GM23338 (cell line): ENCODE measurements at regions not wholly inside any gene's neighbourhood (a gene's known extent, or its start where the extent isn't known, plus 50 kb on each side); places are given as distances from the start of the nearest gene placed in this dataset.
A peak's percentile ranks its signal among the peaks of the same experiment; 100 is the strongest.

Experiments
- ATAC-seq: fragments of 200-7000 bp; cut with Tn5 transposase; 3 replicates; pipeline ENCODE4 v1.9.1; 2020
- DNase-seq: peaks from one replicate; pipeline ENCODE4 v3.0.0-alpha.2; 2015; ENCODE audit warnings: low spot score
- H2AFZ ChIP-seq: fragments of 200-600 bp; sonication (generic); 2 replicates; pipeline ENCODE4 v1.8.0; 2016; ENCODE audit warnings: antibody characterized with exemption, mild to moderate bottlenecking, moderate library complexity
- H3F3A ChIP-seq: fragments of 200-600 bp; sonication (generic); replicated peaks from 2 replicates; pipeline ENCODE4 v1.8.0; 2017; ENCODE audit warnings: antibody characterized with exemption, mixed run types, low read depth
- H3K27ac ChIP-seq: fragments of 200-600 bp; sonication (generic); 2 replicates; pipeline ENCODE4 v1.6.1; 2016; ENCODE audit warnings: low read depth
- H3K27me3 ChIP-seq: fragments of 200-600 bp; sonication (generic); 2 replicates; pipeline ENCODE4 v1.8.0; 2016; ENCODE audit warnings: mild to moderate bottlenecking, mixed run types, moderate library complexity; ENCODE audit not compliant: insufficient read depth
- H3K36me3 ChIP-seq: fragments of 200-600 bp; sonication (generic); 2 replicates; pipeline ENCODE4 v1.8.0; 2016; ENCODE audit warnings: mild to moderate bottlenecking; ENCODE audit not compliant: insufficient read depth
- H3K4me1 ChIP-seq: fragments of 200-600 bp; sonication (generic); 2 replicates; pipeline ENCODE4 v1.8.0; 2016; ENCODE audit warnings: mild to moderate bottlenecking, moderate library complexity; ENCODE audit not compliant: insufficient read depth
- H3K4me2 ChIP-seq: fragments of 200-600 bp; sonication (generic); 2 replicates; pipeline ENCODE4 v1.7.1; 2017; ENCODE audit warnings: mixed run types
- H3K4me3 ChIP-seq: fragments of 200-600 bp; sonication (generic); 2 replicates; pipeline ENCODE4 v1.6.1; 2016; ENCODE audit warnings: mixed run types
- H3K79me2 ChIP-seq: fragments of 200-600 bp; sonication (generic); replicated peaks from 2 replicates; pipeline ENCODE4 v1.8.0; 2017; ENCODE audit warnings: mild to moderate bottlenecking; ENCODE audit not compliant: insufficient read depth
- H3K9me2 ChIP-seq: fragments of 200-600 bp; sonication (generic); 2 replicates; pipeline ENCODE4 v1.8.0; 2017; ENCODE audit not compliant: insufficient read depth
- H4K20me1 ChIP-seq: fragments of 200-600 bp; sonication (generic); replicated peaks from 2 replicates; pipeline ENCODE4 v1.8.0; 2017; ENCODE audit warnings: mild to moderate bottlenecking; ENCODE audit not compliant: insufficient read depth
- H3K27ac Mint-ChIP-seq: 2 replicates; pipeline ENCODE4 v1.8.0; 2020; ENCODE audit warnings: inconsistent platforms, mild to moderate bottlenecking, moderate library complexity, mixed read lengths
- H3K27me3 Mint-ChIP-seq: 3 replicates; pipeline ENCODE4 v1.8.0; 2022; ENCODE audit warnings: low read depth, mild to moderate bottlenecking, moderate library complexity, mixed read lengths, inconsistent platforms; ENCODE audit not compliant: insufficient read depth, poor library complexity
- H3K36me3 Mint-ChIP-seq: 3 replicates; pipeline ENCODE4 v1.8.0; 2021; ENCODE audit warnings: low read depth, mild to moderate bottlenecking, inconsistent platforms, moderate library complexity, mixed read lengths
- H3K4me1 Mint-ChIP-seq: 3 replicates; pipeline ENCODE4 v1.8.0; 2020; ENCODE audit warnings: mild to moderate bottlenecking, inconsistent platforms, mixed read lengths
- H3K4me3 Mint-ChIP-seq: 3 replicates; pipeline ENCODE4 v1.8.0; 2021; ENCODE audit warnings: moderate library complexity, mild to moderate bottlenecking, inconsistent platforms, mixed read lengths
- H3K9me3 Mint-ChIP-seq: 3 replicates; pipeline ENCODE4 v1.8.0; 2020; ENCODE audit warnings: moderate library complexity, mild to moderate bottlenecking, inconsistent platforms, mixed read lengths
- EZH2 ChIP-seq: fragments of 200-600 bp; sonication (generic); IDR thresholded peaks from one replicate; pipeline ENCODE4 v1.8.0; 2017; ENCODE audit warnings: antibody characterized with exemption, mild to moderate bottlenecking, low read depth; ENCODE audit not compliant: unreplicated experiment
- EZH2phosphoT487 ChIP-seq: fragments of 200-600 bp; sonication (generic); IDR thresholded peaks from one replicate; pipeline ENCODE4 v1.8.1; 2018; ENCODE audit warnings: antibody characterized with exemption; ENCODE audit not compliant: unreplicated experiment
- JUNB ChIP-seq: IDR thresholded peaks from one replicate; pipeline ENCODE4 v1.6.1; 2016; ENCODE audit warnings: antibody characterized with exemption; ENCODE audit not compliant: unreplicated experiment
- POLR2AphosphoS5 ChIP-seq: IDR thresholded peaks from 2 replicates; pipeline ENCODE4 v1.6.1; 2016; ENCODE audit warnings: antibody characterized with exemption, low read depth
- STAT1 ChIP-seq: IDR thresholded peaks from one replicate; pipeline ENCODE4 v1.6.1; 2016; ENCODE audit warnings: antibody characterized with exemption; ENCODE audit not compliant: unreplicated experiment
- TF ChIP-seq, protein P1 (sequence below): IDR thresholded peaks from 2 replicates; pipeline ENCODE4 v1.6.1; 2016; ENCODE audit warnings: antibody characterized with exemption
- TF ChIP-seq, protein P2 (sequence below): IDR thresholded peaks from one replicate; pipeline ENCODE4 v1.6.1; 2018; ENCODE audit warnings: antibody characterized with exemption; ENCODE audit not compliant: unreplicated experiment

DNA sequence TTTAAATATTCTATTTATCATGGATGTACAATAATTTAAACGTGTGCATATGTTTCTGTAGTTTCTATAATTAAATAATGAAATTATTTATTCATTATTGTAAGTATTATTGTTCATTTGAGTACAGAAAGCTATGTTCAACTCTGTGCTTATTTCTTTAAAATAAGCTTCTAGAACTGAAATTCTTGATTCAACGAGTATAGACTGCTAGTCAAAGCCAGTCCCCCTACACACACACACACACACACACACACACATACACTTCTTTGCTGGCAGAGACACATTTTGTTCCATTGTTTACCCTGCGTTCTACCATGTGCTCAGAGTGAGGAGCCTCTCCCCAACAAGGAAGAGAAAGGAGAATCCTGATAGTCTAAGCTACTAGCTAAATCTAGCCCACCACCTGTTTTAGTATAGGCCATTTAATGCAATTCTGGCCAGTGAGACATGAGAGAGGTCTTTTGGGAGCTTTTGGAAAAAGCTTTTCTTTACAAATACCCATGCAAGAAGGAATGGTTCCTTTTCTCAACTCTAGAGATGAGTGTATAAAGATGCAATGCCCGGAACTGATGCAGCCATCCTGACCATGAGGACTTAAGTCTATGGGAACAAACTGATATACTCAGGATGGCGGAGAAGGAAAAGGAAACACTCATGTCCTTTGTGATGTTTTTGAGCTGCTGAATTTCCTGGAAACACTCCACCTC is 161.4 kb downstream of the NDUFA12 start:
- Histone ChIP-seq H3K4me1 (no peaks in the 10 kb centered on the region), H3K9me2 (0 out of 2 replicates have a peak, but pooled peaks cover 7% of the 10 kb centered on the region), H3K27me3 (no peaks in the 10 kb centered on the region), H3K4me3 (no peak overlapping the region), H2AFZ (peak overlapping the region; percentile 69; the same call in 1 of the 2 replicates), H3F3A (no peaks in the 10 kb centered on the region), H3K36me3 (no peaks in the 10 kb centered on the region), H3K4me2 (no peak overlapping the region), H4K20me1 (no peaks in the 10 kb centered on the region), H3K79me2 (no peaks in the 10 kb centered on the region), H3K27ac (no peak overlapping the region)
- Mint-ChIP-seq H3K27ac (no peak overlapping the region), H3K4me1 (peaks cover 2% of the 10 kb centered on the region; the same call in 2 of the 3 replicates), H3K36me3 (no peaks in the 10 kb centered on the region; the same call in 2 of the 3 replicates), H3K9me3 (peaks cover 6% of the 10 kb centered on the region; the same call in 2 of the 3 replicates), H3K27me3 (peaks cover 2% of the 10 kb centered on the region), H3K4me3 (no peak overlapping the region)
- TF ChIP-seq, protein P1, sequence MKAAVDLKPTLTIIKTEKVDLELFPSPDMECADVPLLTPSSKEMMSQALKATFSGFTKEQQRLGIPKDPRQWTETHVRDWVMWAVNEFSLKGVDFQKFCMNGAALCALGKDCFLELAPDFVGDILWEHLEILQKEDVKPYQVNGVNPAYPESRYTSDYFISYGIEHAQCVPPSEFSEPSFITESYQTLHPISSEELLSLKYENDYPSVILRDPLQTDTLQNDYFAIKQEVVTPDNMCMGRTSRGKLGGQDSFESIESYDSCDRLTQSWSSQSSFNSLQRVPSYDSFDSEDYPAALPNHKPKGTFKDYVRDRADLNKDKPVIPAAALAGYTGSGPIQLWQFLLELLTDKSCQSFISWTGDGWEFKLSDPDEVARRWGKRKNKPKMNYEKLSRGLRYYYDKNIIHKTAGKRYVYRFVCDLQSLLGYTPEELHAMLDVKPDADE, result no peak
- TF ChIP-seq POLR2AphosphoS5, result no peak
- DNase-seq (no peak), ATAC-seq (no peak)

DNA sequence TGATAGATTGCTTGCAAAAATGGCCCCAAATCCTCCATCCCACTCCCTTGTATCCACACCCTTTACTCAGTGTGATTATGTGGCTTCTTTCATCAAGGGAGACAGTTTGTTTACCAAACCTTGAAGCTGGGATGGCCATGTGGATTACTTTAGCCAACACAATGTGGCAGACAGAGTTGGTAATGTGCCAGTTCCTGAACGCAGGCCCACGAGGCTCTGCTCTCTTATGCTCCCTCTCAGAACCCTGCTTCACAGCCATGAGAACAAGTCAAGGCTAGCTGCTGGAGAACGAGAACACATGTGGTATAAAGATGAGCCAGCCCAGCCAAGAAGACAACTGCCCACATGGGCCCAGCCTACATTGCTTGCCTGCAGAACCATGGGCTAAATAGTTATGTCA is 162.3 kb downstream of the NDUFA12 start:
- ATAC-seq, result no peak
- H3K4me1 Mint-ChIP-seq, result peaks cover 2% of the 10 kb centered on the region; the same call in 2 of the 3 replicates
- no peak overlapping the region for H3K4me2 ChIP-seq
- no peak overlapping the region for H3K4me3 Mint-ChIP-seq
- H3K27me3 Mint-ChIP-seq, result peaks cover 2% of the 10 kb centered on the region
- 0 out of 2 replicates have a peak, but pooled peaks cover 7% of the 10 kb centered on the region for H3K9me2 ChIP-seq
- no peaks in the 10 kb centered on the region for H3K36me3 ChIP-seq
- no peaks in the 10 kb centered on the region for H4K20me1 ChIP-seq
- H3K36me3 Mint-ChIP-seq, result peaks cover 3% of the 10 kb centered on the region; the same call in 1 of the 3 replicates
- no peak overlapping the region for H3K4me3 ChIP-seq
- no peak overlapping the region for H2AFZ ChIP-seq
- no peak for DNase-seq
- no peaks in the 10 kb centered on the region for H3K79me2 ChIP-seq
- H3K27me3 ChIP-seq, result no peaks in the 10 kb centered on the region
- H3K9me3 Mint-ChIP-seq, result peaks cover 10% of the 10 kb centered on the region; the same call in 2 of the 3 replicates
- no peaks in the 10 kb centered on the region for H3K4me1 ChIP-seq
- H3K27ac Mint-ChIP-seq, result no peak overlapping the region
- TF ChIP-seq POLR2AphosphoS5, result no peak
- TF ChIP-seq STAT1, result no peak
- TF ChIP-seq, protein P1, result no peak
- no peak overlapping the region for H3K27ac ChIP-seq
- no peaks in the 10 kb centered on the region for H3F3A ChIP-seq

DNA sequence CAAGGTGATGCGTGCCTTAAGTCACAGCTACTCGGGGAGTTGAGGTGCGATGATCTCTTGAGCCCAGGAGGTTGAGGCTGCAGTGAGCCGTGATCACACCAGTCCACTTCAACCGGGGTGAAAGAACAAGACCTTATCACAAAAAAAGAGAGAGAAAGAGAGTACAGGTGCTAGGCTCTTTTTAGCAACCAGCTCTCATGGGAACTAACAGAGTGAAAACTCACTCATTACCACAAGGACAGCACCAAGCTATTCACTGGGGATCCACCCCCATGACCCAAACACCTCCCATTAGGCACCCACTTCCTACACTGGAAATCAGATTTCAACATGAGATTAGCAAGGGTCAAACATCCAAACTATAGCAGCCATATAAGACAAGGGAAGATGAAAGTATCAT is 164.2 kb downstream of the NDUFA12 start:
- H3K4me1 Mint-ChIP-seq, result no peaks in the 10 kb centered on the region; the same call in 1 of the 3 replicates
- TF ChIP-seq, protein P2, sequence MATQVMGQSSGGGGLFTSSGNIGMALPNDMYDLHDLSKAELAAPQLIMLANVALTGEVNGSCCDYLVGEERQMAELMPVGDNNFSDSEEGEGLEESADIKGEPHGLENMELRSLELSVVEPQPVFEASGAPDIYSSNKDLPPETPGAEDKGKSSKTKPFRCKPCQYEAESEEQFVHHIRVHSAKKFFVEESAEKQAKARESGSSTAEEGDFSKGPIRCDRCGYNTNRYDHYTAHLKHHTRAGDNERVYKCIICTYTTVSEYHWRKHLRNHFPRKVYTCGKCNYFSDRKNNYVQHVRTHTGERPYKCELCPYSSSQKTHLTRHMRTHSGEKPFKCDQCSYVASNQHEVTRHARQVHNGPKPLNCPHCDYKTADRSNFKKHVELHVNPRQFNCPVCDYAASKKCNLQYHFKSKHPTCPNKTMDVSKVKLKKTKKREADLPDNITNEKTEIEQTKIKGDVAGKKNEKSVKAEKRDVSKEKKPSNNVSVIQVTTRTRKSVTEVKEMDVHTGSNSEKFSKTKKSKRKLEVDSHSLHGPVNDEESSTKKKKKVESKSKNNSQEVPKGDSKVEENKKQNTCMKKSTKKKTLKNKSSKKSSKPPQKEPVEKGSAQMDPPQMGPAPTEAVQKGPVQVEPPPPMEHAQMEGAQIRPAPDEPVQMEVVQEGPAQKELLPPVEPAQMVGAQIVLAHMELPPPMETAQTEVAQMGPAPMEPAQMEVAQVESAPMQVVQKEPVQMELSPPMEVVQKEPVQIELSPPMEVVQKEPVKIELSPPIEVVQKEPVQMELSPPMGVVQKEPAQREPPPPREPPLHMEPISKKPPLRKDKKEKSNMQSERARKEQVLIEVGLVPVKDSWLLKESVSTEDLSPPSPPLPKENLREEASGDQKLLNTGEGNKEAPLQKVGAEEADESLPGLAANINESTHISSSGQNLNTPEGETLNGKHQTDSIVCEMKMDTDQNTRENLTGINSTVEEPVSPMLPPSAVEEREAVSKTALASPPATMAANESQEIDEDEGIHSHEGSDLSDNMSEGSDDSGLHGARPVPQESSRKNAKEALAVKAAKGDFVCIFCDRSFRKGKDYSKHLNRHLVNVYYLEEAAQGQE, result no peak
- no peak for TF ChIP-seq EZH2
- TF ChIP-seq EZH2phosphoT487, result no peak
- TF ChIP-seq JUNB, result no peak
- TF ChIP-seq, protein P1, result no peak

More for the DNA sequence above, 164.2 kb downstream of the NDUFA12 start:
- no peak for ATAC-seq
- Mint-ChIP-seq H3K36me3 (peaks cover 3% of the 10 kb centered on the region; the same call in 1 of the 3 replicates), H3K4me3 (no peak overlapping the region), H3K9me3 (peaks cover 14% of the 10 kb centered on the region; the same call in 2 of the 3 replicates), H3K27ac (no peak overlapping the region), H3K27me3 (peaks cover 2% of the 10 kb centered on the region)
- Histone ChIP-seq H3F3A (no peaks in the 10 kb centered on the region), H3K9me2 (0 out of 2 replicates have a peak, but pooled peaks cover 7% of the 10 kb centered on the region), H2AFZ (no peak overlapping the region), H3K27me3 (no peaks in the 10 kb centered on the region), H4K20me1 (no peaks in the 10 kb centered on the region), H3K4me1 (no peaks in the 10 kb centered on the region), H3K4me2 (no peak overlapping the region), H3K27ac (no peak overlapping the region), H3K4me3 (no peak overlapping the region), H3K36me3 (no peaks in the 10 kb centered on the region), H3K79me2 (no peaks in the 10 kb centered on the region)
- DNase-seq, result no peak
